KOPT-K1 (cell line): ENCODE measurements at regions not wholly inside any gene's neighbourhood (a gene's known extent, or its start where the extent isn't known, plus 50 kb on each side); places are given as distances from the start of the nearest gene placed in this dataset.

Source experiments
- H3K27ac ChIP-seq: fragments of 200-600 bp; sonication (generic); 2 replicates; pipeline ENCODE4 v1.5.1; 2016; ENCODE audit warnings: antibody characterized with exemption, mild to moderate bottlenecking, low read depth, low read length; ENCODE audit not compliant: poor library complexity, severe bottlenecking
- H3K36me3 ChIP-seq: fragments of 200-600 bp; sonication (generic); 2 replicates; pipeline ENCODE4 v1.5.1; 2017; ENCODE audit warnings: antibody characterized with exemption, mild to moderate bottlenecking, low read length, moderate library complexity; ENCODE audit not compliant: insufficient read depth
- H3K9me3 ChIP-seq: fragments of 200-600 bp; sonication (generic); 2 replicates; pipeline ENCODE4 v1.5.1; 2017; ENCODE audit warnings: antibody characterized with exemption, low read length, mild to moderate bottlenecking; ENCODE audit not compliant: insufficient read depth, poor library complexity, severe bottlenecking

GRCh38 chrY:8202837-8203236 is 1134.4 kb upstream of the TSPY4 start:
- no peak overlapping the region for H3K27ac ChIP-seq
- no peaks in the 10 kb centered on the region for H3K36me3 ChIP-seq
- H3K9me3 ChIP-seq: no peaks in the 10 kb centered on the region

- Histone ChIP-seq H3K36me3 (no peaks in the 10 kb centered on the region), H3K27ac (no peak overlapping the region), H3K9me3 (no peaks in the 10 kb centered on the region)
Observed at GRCh38 chrY:8241144-8241543, 1096.1 kb upstream of the TSPY4 start.

GRCh38 chrY:8273807-8274206 is 1063.5 kb upstream of the TSPY4 start:
- Histone ChIP-seq H3K9me3 (no peaks in the 10 kb centered on the region), H3K27ac (no peak overlapping the region), H3K36me3 (no peaks in the 10 kb centered on the region)

- no peak overlapping the region for H3K27ac ChIP-seq
- no peaks in the 10 kb centered on the region for H3K9me3 ChIP-seq
- H3K36me3 ChIP-seq: no peaks in the 10 kb centered on the region
Observed at GRCh38 chrY:8305021-8305420, 1032.2 kb upstream of the TSPY4 start.

- Histone ChIP-seq H3K27ac (no peak overlapping the region), H3K36me3 (no peaks in the 10 kb centered on the region), H3K9me3 (no peaks in the 10 kb centered on the region)
Observed at GRCh38 chrY:8324113-8324512, 1013.2 kb upstream of the TSPY4 start.

GRCh38 chrY:8326944-8327343 is 1010.3 kb upstream of the TSPY4 start:
- Histone ChIP-seq H3K36me3 (no peaks in the 10 kb centered on the region), H3K27ac (no peak overlapping the region), H3K9me3 (no peaks in the 10 kb centered on the region)

GRCh38 chrY:8327708-8328354 is 1009.4 kb upstream of the TSPY4 start:
- Histone ChIP-seq H3K27ac (no peak overlapping the region), H3K36me3 (no peaks in the 10 kb centered on the region), H3K9me3 (no peaks in the 10 kb centered on the region)

GRCh38 chrY:8329431-8329830 is 1007.8 kb upstream of the TSPY4 start:
- H3K9me3 ChIP-seq: no peaks in the 10 kb centered on the region
- H3K36me3 ChIP-seq: no peaks in the 10 kb centered on the region
- H3K27ac ChIP-seq: no peak overlapping the region

- H3K36me3 ChIP-seq: no peaks in the 10 kb centered on the region
- H3K27ac ChIP-seq: no peak overlapping the region
- H3K9me3 ChIP-seq: no peaks in the 10 kb centered on the region
Observed at GRCh38 chrY:8329929-8330328, 1007.3 kb upstream of the TSPY4 start.

GRCh38 chrY:8333328-8333727 is 1003.9 kb upstream of the TSPY4 start:
- Histone ChIP-seq H3K27ac (no peak overlapping the region), H3K9me3 (no peaks in the 10 kb centered on the region), H3K36me3 (no peaks in the 10 kb centered on the region)

- no peaks in the 10 kb centered on the region for H3K9me3 ChIP-seq
- no peaks in the 10 kb centered on the region for H3K36me3 ChIP-seq
- H3K27ac ChIP-seq: no peak overlapping the region
Observed at GRCh38 chrY:8335299-8335835, 1001.9 kb upstream of the TSPY4 start.

GRCh38 chrY:8336112-8336774 is 1001.0 kb upstream of the TSPY4 start:
- Histone ChIP-seq H3K9me3 (no peaks in the 10 kb centered on the region), H3K36me3 (no peaks in the 10 kb centered on the region), H3K27ac (no peak overlapping the region)

GRCh38 chrY:8341000-8341399 is 996.3 kb upstream of the TSPY4 start:
- Histone ChIP-seq H3K36me3 (no peaks in the 10 kb centered on the region), H3K27ac (no peak overlapping the region), H3K9me3 (no peaks in the 10 kb centered on the region)

GRCh38 chrY:8342173-8342572 is 995.1 kb upstream of the TSPY4 start:
- H3K36me3 ChIP-seq: no peaks in the 10 kb centered on the region
- no peak overlapping the region for H3K27ac ChIP-seq
- no peaks in the 10 kb centered on the region for H3K9me3 ChIP-seq

- Histone ChIP-seq H3K36me3 (no peaks in the 10 kb centered on the region), H3K9me3 (no peaks in the 10 kb centered on the region), H3K27ac (no peak overlapping the region)
Observed at GRCh38 chrY:8351241-8351640, 986.0 kb upstream of the TSPY4 start.

GRCh38 chrY:8352201-8352600 is 985.1 kb upstream of the TSPY4 start:
- Histone ChIP-seq H3K9me3 (no peaks in the 10 kb centered on the region), H3K36me3 (no peaks in the 10 kb centered on the region), H3K27ac (no peak overlapping the region)
